Gastrocnemius medialis (tissue), 4 donors: ENCODE measurements at regions not wholly inside any gene's neighbourhood (a gene's known extent, or its start where the extent isn't known, plus 50 kb on each side); places are given as distances from the start of the nearest gene placed in this dataset.

Source experiments
- ATAC-seq, 2 donors: fragments of 150-250 bp; one replicate each; pipeline ENCODE4 v1.9.1; 2016
- DNase-seq, 2 donors: peaks; one replicate each; pipeline ENCODE4 v3.0.0-alpha.2; 2019
- H3K27ac ChIP-seq, 4 donors: fragments of 200-600 bp; sonication (generic); 1 replicate in 1 of 4; 2 replicates in 3 of 4; pipeline ENCODE4 v1.5.1; 2016 to 2018; ENCODE audit warnings: mild to moderate bottlenecking in 2 of 4, moderate library complexity in 1 of 4
- H3K27me3 ChIP-seq, 3 donors: fragments of 200-600 bp; sonication (generic) in 2 of 3; 1 replicate in 1 of 3; 2 replicates in 2 of 3; pipeline versions ENCODE4 v1.5.1 to v1.6.0; 2016 to 2019; ENCODE audit warnings: mild to moderate bottlenecking in 1 of 3, moderate library complexity in 1 of 3
- H3K36me3 ChIP-seq, 2 donors: fragments of 200-600 bp; sonication (generic) in 1 of 2; one replicate each; pipeline ENCODE4 v1.5.1; 2017 to 2018
- H3K4me1 ChIP-seq, 2 donors: fragments of 200-600 bp; sonication (generic) in 1 of 2; one replicate each; pipeline ENCODE4 v1.5.1; 2016 to 2017; ENCODE audit warnings: mild to moderate bottlenecking in 2 of 2
- H3K4me3 ChIP-seq, 4 donors: fragments of 200-600 bp; sonication (generic) in 3 of 4; 1 replicate in 1 of 4; 2 replicates in 3 of 4; pipeline ENCODE4 v1.5.1; 2016 to 2019; ENCODE audit warnings: mild to moderate bottlenecking in 2 of 4
- H3K9me3 ChIP-seq, 3 donors: fragments of 200-600 bp; sonication (generic) in 2 of 3; 1 replicate in 1 of 3; 2 replicates in 2 of 3; pipeline ENCODE4 v1.5.1; 2016 to 2019
- CTCF ChIP-seq, 5 experiments: fragments of 450-650 bp in 3 of 5; fragments of 200-600 bp in 2 of 5; sonication (generic) in 2 of 5; IDR thresholded peaks in 4 of 5; conservative IDR thresholded peaks in 1 of 5; 1 replicate in 4 of 5; 2 replicates in 1 of 5; pipeline ENCODE4 v1.5.1; 2016 to 2019; ENCODE audit warnings: antibody characterized with exemption in 5 of 5, mild to moderate bottlenecking in 3 of 5, moderate library complexity in 3 of 5
- POLR2A ChIP-seq, 2 donors: fragments of 450-650 bp; IDR thresholded peaks; one replicate each; pipeline ENCODE4 v1.6.1; 2017; ENCODE audit warnings: antibody characterized with exemption in 2 of 2, mild to moderate bottlenecking in 2 of 2, moderate library complexity in 2 of 2
- in situ Hi-C, 4 donors: fragments of 200-750 bp; cut with MboI; loops; one replicate each; pipeline versions ENCODE4 v1.15.0 to v1.8.0; 2017; ENCODE audit warnings: low sequenced_read_pairs in 4 of 4
- intact Hi-C: fragments of 100-400 bp; cut with DNase I; formaldehyde crosslinking; loops from one replicate; pipeline ENCODE4 v1.15.1; 2023; ENCODE audit warnings: low total_unique reads

- in situ Hi-C loops = no loop called here
Observed at GRCh38 chr1:72930528-72930927, 648.2 kb upstream of the NEGR1 start.

GRCh38 chr1:72918940-72919339 is 636.6 kb upstream of the NEGR1 start:
- intact Hi-C loops = no loop called here
- in situ Hi-C loops = no loop called here
- no peaks in the 10 kb centered on the region for H3K36me3 ChIP-seq
- TF ChIP-seq CTCF (IDR thresholded peaks at IDR 0.05 in 4 of 5, conservative IDR thresholded peaks at IDR 0.05 in 1 of 5) = no peak
- TF ChIP-seq POLR2A (IDR thresholded peaks at IDR 0.05) = no peak
- no peaks in the 10 kb centered on the region for H3K9me3 ChIP-seq
- ATAC-seq (no peak), DNase-seq (no peak)
- no peaks in the 10 kb centered on the region for H3K27me3 ChIP-seq
- H3K4me1 ChIP-seq = no peaks in the 10 kb centered on the region
- H3K27ac ChIP-seq = no peak overlapping the region
- no peak overlapping the region for H3K4me3 ChIP-seq

More at GRCh38 chr1:72930528-72930927, 648.2 kb upstream of the NEGR1 start:
- ATAC-seq (no peak), DNase-seq (no peak)
- intact Hi-C loops = no loop called here
- no peak overlapping the region for H3K4me3 ChIP-seq
- TF ChIP-seq POLR2A (IDR thresholded peaks at IDR 0.05) = no peak
- TF ChIP-seq CTCF (IDR thresholded peaks at IDR 0.05 in 4 of 5, conservative IDR thresholded peaks at IDR 0.05 in 1 of 5) = no peak
- H3K9me3 ChIP-seq = no peaks in the 10 kb centered on the region
- no peaks in the 10 kb centered on the region for H3K4me1 ChIP-seq
- H3K27me3 ChIP-seq = no peaks in the 10 kb centered on the region
- H3K27ac ChIP-seq = no peak overlapping the region
- no peaks in the 10 kb centered on the region for H3K36me3 ChIP-seq

- H3K27ac ChIP-seq = no peak overlapping the region
- in situ Hi-C loops = no loop called here
- ATAC-seq = no peak
- H3K9me3 ChIP-seq = no peaks in the 10 kb centered on the region
- H3K4me1 ChIP-seq = no peaks in the 10 kb centered on the region
- no peak overlapping the region for H3K4me3 ChIP-seq
- intact Hi-C loops = no loop called here
- TF ChIP-seq POLR2A (IDR thresholded peaks at IDR 0.05) = no peak
- TF ChIP-seq CTCF (IDR thresholded peaks at IDR 0.05 in 4 of 5, conservative IDR thresholded peaks at IDR 0.05 in 1 of 5) = no peak
- no peak for DNase-seq
- no peaks in the 10 kb centered on the region for H3K27me3 ChIP-seq
- no peaks in the 10 kb centered on the region for H3K36me3 ChIP-seq
Observed at GRCh38 chr1:72917920-72918319, 635.6 kb upstream of the NEGR1 start.

- intact Hi-C loops = no loop called here
- no peak for ATAC-seq
- Histone ChIP-seq H3K36me3 (no peaks in the 10 kb centered on the region), H3K9me3 (no peaks in the 10 kb centered on the region), H3K27me3 (no peaks in the 10 kb centered on the region), H3K27ac (no peak overlapping the region), H3K4me3 (no peak overlapping the region), H3K4me1 (no peaks in the 10 kb centered on the region)
- DNase-seq = no peak
- in situ Hi-C loops = no loop called here
- TF ChIP-seq CTCF (IDR thresholded peaks at IDR 0.05 in 4 of 5, conservative IDR thresholded peaks at IDR 0.05 in 1 of 5) (no peak), POLR2A (IDR thresholded peaks at IDR 0.05) (no peak)
Observed at GRCh38 chr1:72915581-72915980, 633.2 kb upstream of the NEGR1 start.

GRCh38 chr1:72911656-72912055 is 629.3 kb upstream of the NEGR1 start:
- DNase-seq (no peak), ATAC-seq (no peak)
- Histone ChIP-seq H3K4me3 (no peak overlapping the region), H3K36me3 (no peaks in the 10 kb centered on the region), H3K9me3 (no peaks in the 10 kb centered on the region), H3K4me1 (no peaks in the 10 kb centered on the region), H3K27me3 (no peaks in the 10 kb centered on the region), H3K27ac (no peak overlapping the region)
- TF ChIP-seq POLR2A (IDR thresholded peaks at IDR 0.05) (no peak), CTCF (IDR thresholded peaks at IDR 0.05 in 4 of 5, conservative IDR thresholded peaks at IDR 0.05 in 1 of 5) (no peak)
- in situ Hi-C loops (no loop called here), intact Hi-C loops (no loop called here)
